Esophagus squamous epithelium (tissue), 5 donors: ENCODE measurements at regions not wholly inside any gene's neighbourhood (a gene's known extent, or its start where the extent isn't known, plus 50 kb on each side); places are given as distances from the start of the nearest gene placed in this dataset.

ENCODE experiments used
- DNase-seq: peaks from one replicate; lab custom pipeline; 2025; lab: John Stamatoyannopoulos, UW
- H3K27ac ChIP-seq, 4 donors: fragments of 200-600 bp; sonication (generic); one replicate each; pipeline ENCODE4 v1.5.1; 2016 to 2019; ENCODE audit warnings: mild to moderate bottlenecking in 1 of 4
- H3K27me3 ChIP-seq, 4 donors: fragments of 200-600 bp; sonication (generic); 1 replicate in 3 of 4; 2 replicates in 1 of 4; pipeline versions ENCODE4 v1.5.1 to v1.6.0; 2017 to 2021; ENCODE audit warnings: antibody characterized with exemption in 1 of 4
- H3K36me3 ChIP-seq, 3 donors: fragments of 200-600 bp; sonication (generic); one replicate each; pipeline ENCODE4 v1.5.1; 2016 to 2019
- H3K4me1 ChIP-seq, 3 donors: fragments of 200-600 bp; sonication (generic); one replicate each; pipeline ENCODE4 v1.5.1; 2017 to 2019
- H3K4me3 ChIP-seq, 4 donors: fragments of 200-600 bp; sonication (generic); 1 replicate in 3 of 4; 2 replicates in 1 of 4; pipeline ENCODE4 v1.5.1; 2016 to 2019; ENCODE audit warnings: mild to moderate bottlenecking in 2 of 4, moderate library complexity in 1 of 4
- H3K9me3 ChIP-seq, 3 donors: fragments of 200-600 bp; sonication (generic); one replicate each; pipeline ENCODE4 v1.5.1; 2016 to 2019
- POLR2A ChIP-seq, 4 donors: fragments of 450-650 bp; IDR thresholded peaks; one replicate each; pipeline ENCODE4 v1.6.1; 2017; ENCODE audit warnings: antibody characterized with exemption in 4 of 4, mild to moderate bottlenecking in 4 of 4, moderate library complexity in 3 of 4
- WGBS, 2 donors: methylation state at CpG; one replicate each; pipeline ENCODE4 v1.1.5; 2018; 5-methylcytosine and 5-hydroxymethylcytosine counted together
- intact Hi-C: fragments of 100-400 bp; cut with DNase I; formaldehyde crosslinking; loops from one replicate; pipeline ENCODE4 v1.15.0; 2022
- TF ChIP-seq, protein P1 (sequence below), 6 experiments: fragments of 450-650 bp in 4 of 6; fragments of 200-600 bp in 2 of 6; sonication (generic) in 2 of 6; IDR thresholded peaks; one replicate each; pipeline ENCODE4 v1.5.1; 2016 to 2019; ENCODE audit warnings: antibody characterized with exemption in 6 of 6, mild to moderate bottlenecking in 4 of 6, moderate library complexity in 4 of 6
- donor health status: DM: yes; HTN: yes; CAD: no.

GRCh38 chr3:84893211-84893610 is 65.6 kb upstream of the CADM2 start:
- no peak for DNase-seq
- no peaks in the 10 kb centered on the region for H3K4me1 ChIP-seq
- H3K9me3 ChIP-seq: peaks cover 0 to 7% (median 0%) of the 10 kb centered on the region in 3 donors
- H3K27ac ChIP-seq: no peak overlapping the region
- no peaks in the 10 kb centered on the region for H3K36me3 ChIP-seq
- intact Hi-C loops: no loop called here
- TF ChIP-seq, protein P1, sequence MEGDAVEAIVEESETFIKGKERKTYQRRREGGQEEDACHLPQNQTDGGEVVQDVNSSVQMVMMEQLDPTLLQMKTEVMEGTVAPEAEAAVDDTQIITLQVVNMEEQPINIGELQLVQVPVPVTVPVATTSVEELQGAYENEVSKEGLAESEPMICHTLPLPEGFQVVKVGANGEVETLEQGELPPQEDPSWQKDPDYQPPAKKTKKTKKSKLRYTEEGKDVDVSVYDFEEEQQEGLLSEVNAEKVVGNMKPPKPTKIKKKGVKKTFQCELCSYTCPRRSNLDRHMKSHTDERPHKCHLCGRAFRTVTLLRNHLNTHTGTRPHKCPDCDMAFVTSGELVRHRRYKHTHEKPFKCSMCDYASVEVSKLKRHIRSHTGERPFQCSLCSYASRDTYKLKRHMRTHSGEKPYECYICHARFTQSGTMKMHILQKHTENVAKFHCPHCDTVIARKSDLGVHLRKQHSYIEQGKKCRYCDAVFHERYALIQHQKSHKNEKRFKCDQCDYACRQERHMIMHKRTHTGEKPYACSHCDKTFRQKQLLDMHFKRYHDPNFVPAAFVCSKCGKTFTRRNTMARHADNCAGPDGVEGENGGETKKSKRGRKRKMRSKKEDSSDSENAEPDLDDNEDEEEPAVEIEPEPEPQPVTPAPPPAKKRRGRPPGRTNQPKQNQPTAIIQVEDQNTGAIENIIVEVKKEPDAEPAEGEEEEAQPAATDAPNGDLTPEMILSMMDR (IDR thresholded peaks at IDR 0.05): no peak
- TF ChIP-seq POLR2A (IDR thresholded peaks at IDR 0.05): no peak
- 36 to 50% methylated on average over 3 of the region's 3 CpGs for WGBS, 2 donors
- no peaks in the 10 kb centered on the region for H3K27me3 ChIP-seq
- H3K4me3 ChIP-seq: no peak overlapping the region

- Histone ChIP-seq H3K36me3 (no peaks in the 10 kb centered on the region), H3K4me3 (no peak overlapping the region), H3K4me1 (no peaks in the 10 kb centered on the region), H3K27ac (no peak overlapping the region), H3K9me3 (peaks cover 0 to 18% (median 0%) of the 10 kb centered on the region in 3 donors), H3K27me3 (no peaks in the 10 kb centered on the region)
- intact Hi-C loops: no loop called here
- no peak for TF ChIP-seq POLR2A (IDR thresholded peaks at IDR 0.05)
- TF ChIP-seq, protein P1 (IDR thresholded peaks at IDR 0.05): no peak
- no peak for DNase-seq
These were observed 54.6 kb upstream of the CADM2 start for GRCh38 chr3:84904212-84904611.

GRCh38 chr3:84904816-84905555 is 53.8 kb upstream of the CADM2 start:
- H3K27me3 ChIP-seq: no peaks in the 10 kb centered on the region
- intact Hi-C loops: no loop called here
- no peak overlapping the region for H3K4me3 ChIP-seq
- no peak for TF ChIP-seq POLR2A (IDR thresholded peaks at IDR 0.05)
- TF ChIP-seq, protein P1 (IDR thresholded peaks at IDR 0.05): no peak
- peaks cover 0 to 18% (median 0%) of the 10 kb centered on the region in 3 donors for H3K9me3 ChIP-seq
- DNase-seq: no peak
- H3K27ac ChIP-seq: no peak overlapping the region
- H3K36me3 ChIP-seq: no peaks in the 10 kb centered on the region
- 80 to 81% methylated on average over 8 to 11 of the region's 21 CpGs for WGBS, 2 donors
- no peaks in the 10 kb centered on the region for H3K4me1 ChIP-seq

GRCh38 chr3:84905556-84905920 is 53.3 kb upstream of the CADM2 start:
- Histone ChIP-seq H3K36me3 (no peaks in the 10 kb centered on the region), H3K4me1 (no peaks in the 10 kb centered on the region), H3K27ac (no peak overlapping the region), H3K27me3 (no peaks in the 10 kb centered on the region), H3K9me3 (peaks cover 0 to 18% (median 0%) of the 10 kb centered on the region in 3 donors), H3K4me3 (no peak overlapping the region)
- DNase-seq: no peak
- 50 to 65% methylated on average over 4 to 5 of the region's 5 CpGs for WGBS, 2 donors
- intact Hi-C loops: no loop called here
- TF ChIP-seq, protein P1 (IDR thresholded peaks at IDR 0.05): no peak
- TF ChIP-seq POLR2A (IDR thresholded peaks at IDR 0.05): no peak

DNA sequence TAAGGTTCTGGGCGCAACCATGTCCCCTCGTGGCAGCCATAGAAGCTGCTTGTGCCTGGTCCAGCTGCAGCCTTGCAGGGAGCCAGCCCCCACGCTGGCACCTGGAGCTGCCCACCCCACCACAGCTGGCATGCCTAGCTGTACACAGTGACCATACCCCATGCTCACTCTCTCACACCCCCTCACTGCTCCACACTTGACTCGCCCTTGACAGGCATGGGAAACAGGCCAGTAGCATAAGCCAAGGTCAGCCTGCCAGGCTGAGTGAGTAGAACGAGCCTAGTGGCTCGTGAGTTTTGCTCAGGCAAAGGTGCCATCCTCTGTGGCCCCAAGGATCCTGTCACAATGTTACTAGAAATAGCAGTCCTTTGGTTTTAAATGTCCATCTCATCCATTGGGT is 52.7 kb upstream of the CADM2 start:
- DNase-seq: no peak
- no peak overlapping the region for H3K4me3 ChIP-seq
- H3K27ac ChIP-seq: no peak overlapping the region
- H3K4me1 ChIP-seq: no peaks in the 10 kb centered on the region
- H3K9me3 ChIP-seq: peaks cover 0 to 12% (median 0%) of the 10 kb centered on the region in 3 donors
- TF ChIP-seq POLR2A (IDR thresholded peaks at IDR 0.05): no peak
- TF ChIP-seq, protein P1 (IDR thresholded peaks at IDR 0.05): no peak
- no peaks in the 10 kb centered on the region for H3K36me3 ChIP-seq
- 50 to 54% methylated on average over 3 to 4 of the region's 6 CpGs for WGBS, 2 donors
- no peaks in the 10 kb centered on the region for H3K27me3 ChIP-seq
- intact Hi-C loops: no loop called here
